HepG2 (cell line): ENCODE measurements at regions not wholly inside any gene's neighbourhood (a gene's known extent, or its start where the extent isn't known, plus 50 kb on each side); places are given as distances from the start of the nearest gene placed in this dataset.
A peak's percentile ranks its signal among the peaks of the same experiment; 100 is the strongest.

Source experiments
- ATAC-seq: fragments of 200-7000 bp; cut with Tn5 transposase; 3 replicates; pipeline ENCODE4 v1.9.1; 2020; ENCODE audit warnings: mild to moderate bottlenecking, moderate library complexity
- BruUV-seq: library from RNA; stranded (reverse); fragments of 400-500 nt; replicated peaks from 2 replicates; lab custom pipeline; 2021; lab: Mats Ljungman, UMichigan
- CTCF ChIA-PET: fragments of 300-600 bp; formaldehyde crosslinking; extraction: SDS; loops from one replicate; lab custom pipeline; 2021; ENCODE audit warnings: low total read pairs, inconsistent platforms, low intra/inter-chr PET ratio; lab: Yijun Ruan, JAX
- POLR2A ChIA-PET: fragments of 350-600 bp; sonication (Branson Sonifier 250); formaldehyde crosslinking; loops from one replicate; lab custom pipeline; 2020; ENCODE audit warnings: antibody characterized with exemption, inconsistent platforms; lab: Yijun Ruan, JAX
- DNase-seq: peaks from one replicate; pipeline ENCODE4 v3.0.0-alpha.2; 2015; ENCODE audit warnings: low spot score
- FAIRE-seq: peaks from 3 replicates; lab custom pipeline; 2011; peaks lifted over from hg19 to GRCh38; lab: Jason Lieb, UNC
- H2AFZ ChIP-seq: one replicate; pipeline ENCODE4 v1.6.1; 2011; ENCODE audit warnings: low read length, inconsistent platforms
- H3K27ac ChIP-seq: fragments of 300-600 bp; 3 replicates; pipeline ENCODE4 v1.8.0; 2011; ENCODE audit warnings: mixed run types, mild to moderate bottlenecking, mixed read lengths, low read length, inconsistent platforms; ENCODE audit not compliant: insufficient read depth; ENCODE audit errors: extremely low read length
- H3K27me3 ChIP-seq, 2 experiments: fragments of 200-600 bp in 1 of 2; 2 replicates in 1 of 2; 3 replicates in 1 of 2; pipeline versions ENCODE4 v1.6.0 to v1.8.0; 2011; ENCODE audit warnings: low read length in 2 of 2, mild to moderate bottlenecking in 2 of 2, moderate library complexity in 2 of 2, inconsistent platforms in 1 of 2; ENCODE audit not compliant: insufficient read depth in 2 of 2, control insufficient read depth in 1 of 2
- H3K36me3 ChIP-seq, 2 experiments: fragments of 200-600 bp in 1 of 2; replicated peaks in 1 of 2; 2 replicates in 1 of 2; 3 replicates in 1 of 2; pipeline versions ENCODE4 v1.5.1 to v1.8.0; 2011; ENCODE audit warnings: low read length in 2 of 2, inconsistent platforms in 1 of 2; ENCODE audit not compliant: insufficient read depth in 2 of 2, control insufficient read depth in 1 of 2
- H3K4me1 ChIP-seq: 2 replicates; pipeline ENCODE4 v1.5.1; 2012; ENCODE audit warnings: low read length, inconsistent platforms; ENCODE audit not compliant: insufficient read depth
- H3K4me2 ChIP-seq: 2 replicates; pipeline ENCODE4 v1.6.0; 2011; ENCODE audit warnings: low read depth, low read length, inconsistent platforms
- H3K4me3 ChIP-seq, 3 experiments: fragments of 200-600 bp in 1 of 3; sonication (generic), shearing (Covaris generic) in 1 of 3; replicated peaks in 1 of 3; 2 replicates each; pipeline ENCODE4 v1.5.1; 2011 to 2016; ENCODE audit warnings: low read length in 3 of 3, inconsistent platforms in 2 of 3, low read depth in 2 of 3, mild to moderate bottlenecking in 2 of 3, control low read depth in 1 of 3, mixed read lengths in 1 of 3; ENCODE audit not compliant: insufficient read depth in 1 of 3
- H3K79me2 ChIP-seq: one replicate; pipeline ENCODE4 v1.6.1; 2011; ENCODE audit warnings: low read length, inconsistent platforms; ENCODE audit not compliant: insufficient read depth
- H3K9ac ChIP-seq: 2 replicates; pipeline ENCODE4 v1.6.0; 2011; ENCODE audit warnings: mild to moderate bottlenecking, low read depth, low read length, inconsistent platforms; ENCODE audit not compliant: insufficient read depth
- H3K9me3 ChIP-seq: 2 replicates; pipeline ENCODE4 v1.5.1; 2012; ENCODE audit warnings: mild to moderate bottlenecking, low read length
- H4K20me1 ChIP-seq: 2 replicates; pipeline ENCODE4 v1.6.0; 2011; ENCODE audit warnings: inconsistent platforms, mild to moderate bottlenecking, low read length, moderate library complexity; ENCODE audit not compliant: insufficient read depth
- ARNT2 ChIP-seq: sonication (generic); formaldehyde crosslinking; IDR thresholded peaks from 2 replicates; pipeline ENCODE4 v1.8.0; 2022; ENCODE audit warnings: mild to moderate bottlenecking, low read depth, missing genetic modification reagents, moderate library complexity
- ATF7 ChIP-seq, 2 experiments: fragments of 450-650 bp in 1 of 2; sonication (generic) in 1 of 2; formaldehyde crosslinking in 1 of 2; IDR thresholded peaks; 2 replicates each; pipeline versions ENCODE4 v1.4.0 to v1.6.1; 2016 to 2020; ENCODE audit warnings: antibody characterized with exemption in 1 of 2, mild to moderate bottlenecking in 1 of 2, missing genetic modification reagents in 1 of 2
- CREBL2 ChIP-seq: sonication (generic); formaldehyde crosslinking; IDR thresholded peaks from 2 replicates; pipeline ENCODE4 v1.8.1; 2023; ENCODE audit warnings: missing genetic modification reagents, mild to moderate bottlenecking, borderline replicate concordance
- DMAP1 ChIP-seq: IDR thresholded peaks from 2 replicates; pipeline ENCODE4 v1.6.1; 2016
- DR1 ChIP-seq: sonication (generic); formaldehyde crosslinking; IDR thresholded peaks from 2 replicates; pipeline ENCODE4 v1.8.0; 2021; ENCODE audit warnings: mild to moderate bottlenecking, missing genetic modification reagents, inconsistent platforms
- MEF2D ChIP-seq: sonication (generic); formaldehyde crosslinking; IDR thresholded peaks from 2 replicates; pipeline ENCODE4 v1.5.1; 2020; ENCODE audit warnings: mild to moderate bottlenecking, missing genetic modification reagents
- NFE2L2 ChIP-seq: fragments of 150-350 bp; IDR thresholded peaks from 2 replicates; pipeline ENCODE4 v1.6.1; 2014; ENCODE audit warnings: low read length
- PREB ChIP-seq: sonication (generic); formaldehyde crosslinking; IDR thresholded peaks from 2 replicates; pipeline ENCODE4 v1.4.0; 2020; ENCODE audit warnings: missing genetic modification reagents
- RFX5 ChIP-seq: IDR thresholded peaks from 2 replicates; pipeline ENCODE4 v1.6.1; 2011; ENCODE audit warnings: low read depth, low read length, improper control_type of control experiment
- ZNF232 ChIP-seq: sonication (generic); formaldehyde crosslinking; IDR thresholded peaks from 2 replicates; pipeline ENCODE4 v1.4.0; 2020; ENCODE audit warnings: missing genetic modification reagents, borderline replicate concordance
- ZNF503 ChIP-seq: sonication (generic); formaldehyde crosslinking; IDR thresholded peaks from 2 replicates; pipeline ENCODE4 v1.4.0; 2020; ENCODE audit warnings: missing genetic modification reagents
- ZNF792 ChIP-seq: IDR thresholded peaks from 2 replicates; pipeline ENCODE4 v1.6.1; 2016
- WGBS: methylation state at CpG from one replicate; pipeline ENCODE4 v1.1.6; 2017; ENCODE audit warnings: low lambda C conversion rate; 5-methylcytosine and 5-hydroxymethylcytosine counted together
- in situ Hi-C: cut with HindIII; loops from 2 replicates; pipeline ENCODE4 v1.10.0; 2017; ENCODE audit warnings: low pct_unique_long_range_greater_than_20kb; ENCODE audit not compliant: extremely low pct_ligation_motif_present
- intact Hi-C: fragments of 100-400 bp; cut with micrococcal nuclease; formaldehyde crosslinking; loops from one replicate; pipeline ENCODE4 v1.10.0; 2022; ENCODE audit not compliant: unreplicated experiment

GRCh38 chr2:147017951-147018645 lies 826.7 kb upstream of the ACVR2A start:
- Histone ChIP-seq H3K9me3 (peaks cover 11% of the 10 kb centered on the region; the same call in 1 of the 2 replicates), H3K79me2 (no peaks in the 10 kb centered on the region), H3K36me3 (no peaks in the 10 kb centered on the region), H3K27ac (no peak overlapping the region), H3K4me2 (no peak overlapping the region), H4K20me1 (no peaks in the 10 kb centered on the region), H2AFZ (no peak overlapping the region), H3K4me3 (no peak overlapping the region), H3K4me1 (no peaks in the 10 kb centered on the region), H3K9ac (no peak overlapping the region), H3K27me3 (no peaks in the 10 kb centered on the region)
- POLR2A ChIA-PET = no interaction called here
- CTCF ChIA-PET = no interaction called here
- DNase-seq (no peak), ATAC-seq (no peak), FAIRE-seq (no peak)
- 26% methylated on average over 6 of the region's 6 CpGs for WGBS
- TF ChIP-seq ATF7 (IDR thresholded peaks at IDR 0.05) = peak; percentile 95
- no peak for TF ChIP-seq ATF7 (CRISPR knock-in tag; IDR thresholded peaks at IDR 0.05)
- TF ChIP-seq RFX5 = no peak
- intact Hi-C loops (no loop called here), in situ Hi-C loops (no loop called here)
- BruUV-seq = no TSS peak

- no peak overlapping the region for H3K4me3 ChIP-seq
- no TSS peak for BruUV-seq
- FAIRE-seq (no peak), DNase-seq (no peak), ATAC-seq (no peak)
- no peak overlapping the region for H3K9ac ChIP-seq
- TF ChIP-seq NFE2L2 = no peak
- TF ChIP-seq ZNF792 = no peak
- TF ChIP-seq ZNF503 = no peak
- no peak for TF ChIP-seq CREBL2 (CRISPR knock-in tag)
- TF ChIP-seq MEF2D = no peak
- no peak for TF ChIP-seq DMAP1
- no peak for TF ChIP-seq ZNF232 (CRISPR knock-in tag)
- no peak for TF ChIP-seq PREB (CRISPR knock-in tag)
- no peak for TF ChIP-seq DR1 (CRISPR knock-in tag)
- no peak for TF ChIP-seq ARNT2 (CRISPR knock-in tag)
- POLR2A ChIA-PET = no interaction called here
- no peaks in the 10 kb centered on the region for H3K79me2 ChIP-seq
- intact Hi-C loops = no loop called here
- no peaks in the 10 kb centered on the region for H3K4me1 ChIP-seq
- no peak overlapping the region for H3K4me2 ChIP-seq
- H3K36me3 ChIP-seq = no peaks in the 10 kb centered on the region
- no peaks in the 10 kb centered on the region for H4K20me1 ChIP-seq
- H3K27ac ChIP-seq = no peak overlapping the region
- CTCF ChIA-PET = no interaction called here
- H3K9me3 ChIP-seq = no peaks in the 10 kb centered on the region
- 0% methylated on average over 1 of the region's 1 CpG for WGBS
- in situ Hi-C loops = no loop called here
- no peak overlapping the region for H2AFZ ChIP-seq
- no peaks in the 10 kb centered on the region for H3K27me3 ChIP-seq
These were observed 828.6 kb upstream of the ACVR2A start for GRCh38 chr2:147016181-147016580.
